NCI-H524 (cell line): ENCODE measurements at regions not wholly inside any gene's neighbourhood (a gene's known extent, or its start where the extent isn't known, plus 50 kb on each side); places are given as distances from the start of the nearest gene placed in this dataset.
A peak's percentile ranks its signal among the peaks of the same experiment; 100 is the strongest.

Source experiments
- DNase-seq, 2 experiments: peaks; one replicate each; lab custom pipeline; 2025; lab: John Stamatoyannopoulos, UW

DNA sequence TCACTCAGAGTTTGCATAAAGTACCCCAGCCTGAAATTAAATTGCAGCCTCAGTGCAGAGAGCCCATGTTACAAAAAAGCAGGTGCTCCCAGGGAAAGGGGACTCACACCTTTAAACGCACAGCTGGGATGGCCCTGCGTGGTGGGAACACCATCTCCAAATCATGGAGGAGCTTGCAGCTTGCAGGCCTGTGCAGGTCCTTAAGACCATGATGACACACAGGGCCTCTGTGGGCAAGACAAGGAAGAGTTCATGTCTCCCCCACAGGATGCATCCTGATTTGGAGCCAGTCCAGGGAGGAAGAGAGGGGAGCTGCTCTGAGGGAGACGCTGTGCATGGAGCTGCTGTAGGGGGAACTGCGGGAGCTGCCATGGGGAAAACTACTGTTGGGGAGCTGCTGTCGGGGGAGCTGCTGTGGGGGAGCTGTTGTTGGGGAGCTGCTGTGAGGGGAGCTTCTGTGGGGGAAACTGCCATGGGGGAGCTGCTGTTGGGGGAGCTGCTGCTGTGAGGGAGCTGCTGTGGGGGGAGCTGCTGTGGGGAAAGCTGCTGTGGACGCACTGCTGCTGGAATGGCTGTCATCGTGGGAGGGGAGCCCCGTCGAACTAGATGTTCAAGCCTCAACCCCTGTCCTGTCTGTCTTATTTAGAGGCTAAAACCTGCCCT, 113.9 kb downstream of the MATN1 start:
- DNase-seq = no peak

GRCh38 chr1:30607723-30608122, 115.7 kb downstream of the MATN1 start:
- no peak for DNase-seq

GRCh38 chr1:30606166-30606565, 117.2 kb downstream of the MATN1 start:
- DNase-seq = no peak

GRCh38 chr1:30605441-30605920, 117.9 kb downstream of the MATN1 start:
- no peak for DNase-seq

DNA sequence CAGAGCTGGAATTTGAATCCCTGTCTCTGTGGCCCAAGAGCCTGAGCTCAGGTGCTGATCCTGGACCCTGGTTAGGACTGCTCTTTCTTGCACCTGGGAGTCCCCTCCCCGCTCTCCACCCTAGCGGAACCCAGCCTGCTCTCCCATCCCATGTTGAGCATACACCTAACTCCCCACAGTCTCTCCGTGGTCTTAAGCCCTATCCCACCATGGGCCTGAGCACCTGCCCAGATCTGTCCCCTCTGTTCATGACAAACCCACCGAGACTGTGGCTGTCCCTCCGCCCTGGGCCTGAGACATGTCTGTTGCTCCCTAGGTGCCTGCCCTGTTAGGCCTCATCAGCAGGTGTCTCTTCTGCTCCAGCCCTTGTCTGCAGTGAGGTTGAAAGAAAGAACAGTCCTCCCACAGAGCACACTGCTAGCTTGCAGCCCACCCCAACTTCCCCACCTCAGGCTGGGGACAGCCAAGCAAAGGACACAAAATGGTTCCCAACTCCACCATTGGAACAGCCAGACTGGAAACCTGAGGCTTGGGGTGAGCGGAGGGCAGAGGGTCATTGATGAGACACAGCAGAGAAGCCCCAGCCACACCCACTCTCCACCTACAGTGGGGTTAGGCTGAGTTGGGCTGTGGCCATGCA, 118.5 kb downstream of the MATN1 start:
- DNase-seq = no peak

DNA sequence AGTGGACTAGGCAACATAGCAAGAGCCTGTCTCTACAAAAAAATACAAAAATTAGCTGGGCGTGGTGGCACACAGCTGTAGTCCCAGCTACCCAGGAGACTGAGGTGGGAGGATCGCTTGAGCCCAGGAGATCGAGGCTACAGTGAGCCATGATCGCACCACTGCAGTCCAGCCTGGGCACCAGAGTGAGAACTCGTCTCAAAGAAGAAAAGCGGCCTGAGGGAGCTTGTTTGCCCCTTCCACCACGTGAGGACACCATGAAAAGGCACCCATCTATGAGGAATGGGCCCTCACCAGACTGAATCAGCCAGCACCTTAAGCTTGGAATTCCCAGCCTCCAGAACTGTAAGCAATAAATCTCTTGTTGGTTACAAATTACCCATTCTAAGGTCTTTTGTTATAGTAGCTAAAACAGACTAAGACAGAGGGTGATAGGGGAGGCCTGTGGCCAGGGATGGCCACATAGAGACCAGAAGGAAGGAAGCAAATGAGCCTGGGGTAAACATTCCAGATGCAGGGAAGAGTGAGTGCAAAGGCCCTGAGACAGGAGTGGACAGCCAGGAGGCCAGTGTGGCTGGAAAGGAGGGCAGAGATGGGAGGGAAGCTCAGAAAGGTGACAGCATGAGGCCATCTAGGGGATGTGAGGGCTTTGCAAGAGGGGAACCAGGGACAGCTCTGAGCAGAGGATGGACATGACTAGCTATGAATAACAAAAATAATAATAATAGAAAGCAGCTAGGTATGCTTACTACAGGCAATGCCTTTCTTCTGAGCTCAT, 120.1 kb downstream of the MATN1 start:
- no peak for DNase-seq

- DNase-seq = no peak
Observed at GRCh38 chr1:30601316-30602085, 121.9 kb downstream of the MATN1 start.

DNA sequence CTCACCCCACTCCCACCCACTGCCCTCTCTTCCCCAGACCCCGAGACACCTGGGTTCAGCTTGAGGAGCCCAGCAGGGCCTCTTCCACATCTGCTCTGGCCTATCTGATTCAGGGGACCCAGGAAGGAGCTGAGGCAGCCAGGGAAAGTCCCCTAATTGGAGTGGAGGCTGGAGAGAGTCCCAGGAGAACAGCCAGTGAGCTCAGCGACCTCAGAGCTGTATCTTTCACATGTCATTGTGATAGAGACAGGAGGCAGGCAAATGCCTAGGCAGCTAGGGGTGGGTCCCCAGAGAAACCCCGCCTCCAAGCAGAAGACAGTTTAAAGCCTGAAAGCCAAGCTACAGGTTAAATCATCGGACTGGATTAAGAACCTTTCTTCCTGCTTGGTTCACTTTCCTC, 122.7 kb downstream of the MATN1 start:
- no peak for DNase-seq

DNA sequence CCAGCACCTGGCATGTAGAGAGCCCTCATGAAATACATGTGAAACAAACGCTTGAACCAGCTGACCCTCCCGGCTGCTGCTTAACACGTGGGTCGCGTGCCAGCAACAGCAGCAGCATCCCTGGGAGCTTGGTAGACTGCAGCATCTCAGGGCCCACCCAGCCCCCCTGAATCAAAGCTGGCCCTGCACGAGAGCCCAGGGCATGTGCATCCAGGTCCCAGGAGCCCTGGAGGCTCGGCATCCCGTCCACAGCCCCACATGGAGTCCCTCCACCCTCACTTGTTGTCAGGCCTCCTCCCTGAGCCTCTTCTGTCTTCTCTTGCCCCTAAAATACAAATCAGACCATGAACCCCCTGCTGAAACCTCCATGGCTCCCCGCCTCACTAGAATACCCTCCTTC, 123.1 kb downstream of the MATN1 start:
- DNase-seq = no peak

DNA sequence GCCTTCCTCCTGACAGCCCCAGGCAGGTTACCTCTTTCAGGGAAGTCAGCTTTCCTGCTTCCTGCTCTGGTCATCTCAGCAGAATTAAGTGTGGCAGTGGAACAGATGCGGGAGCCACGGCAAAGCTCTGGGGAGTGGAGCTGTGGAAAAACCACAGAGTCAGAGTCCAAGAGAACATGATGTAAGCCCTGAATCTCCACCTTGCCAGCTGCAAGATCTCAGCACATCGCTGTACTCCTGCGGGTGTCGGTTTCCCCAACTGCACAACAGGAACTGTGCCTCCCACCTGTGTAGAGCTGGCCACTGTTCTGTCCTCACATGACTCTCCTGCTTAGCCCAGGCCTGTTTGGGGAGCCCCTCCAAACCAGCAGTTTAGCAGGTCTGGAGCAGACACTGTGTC, 123.7 kb downstream of the MATN1 start:
- no peak for DNase-seq

- DNase-seq = no peak
Observed at GRCh38 chr1:30598571-30599114, 124.7 kb downstream of the MATN1 start.

DNA sequence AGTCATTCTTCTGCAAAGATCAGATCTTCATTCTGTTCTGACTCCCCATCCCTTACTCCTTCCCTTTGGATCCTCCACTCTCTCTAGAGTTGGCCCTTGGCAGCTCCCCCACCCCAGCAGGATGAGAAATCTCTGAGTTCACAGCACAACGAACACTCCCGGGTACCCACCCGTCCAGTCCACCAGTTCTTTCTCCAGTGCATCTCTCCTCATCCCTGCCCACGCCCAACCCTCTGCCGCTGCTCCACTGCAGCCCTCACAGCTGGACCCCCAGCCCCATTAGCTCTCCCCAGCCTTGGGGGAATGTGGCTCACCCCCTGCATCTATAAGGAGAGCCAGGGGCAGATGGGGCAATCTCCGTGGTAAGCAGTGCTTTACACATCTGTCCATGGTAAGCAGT, 125.7 kb downstream of the MATN1 start:
- no peak for DNase-seq

DNA sequence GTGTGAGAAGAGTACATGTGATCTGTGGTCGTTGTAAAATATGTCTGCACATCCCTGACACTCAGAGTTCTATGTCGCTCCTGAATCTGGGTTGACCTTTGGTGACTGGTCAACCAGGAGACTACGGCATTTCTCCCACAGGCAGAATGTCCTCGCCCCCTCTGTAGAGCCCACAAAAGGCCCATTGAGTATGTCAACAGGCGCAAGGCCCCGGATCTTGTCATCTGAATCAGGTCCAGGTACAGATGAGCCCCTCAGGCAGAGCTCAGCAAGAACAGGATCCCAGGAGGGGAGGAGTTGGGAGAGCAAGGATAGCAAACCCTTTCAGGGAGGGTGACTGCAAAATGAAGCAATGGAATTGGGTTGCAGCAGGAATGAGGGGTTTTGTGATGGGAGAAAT, 126.5 kb downstream of the MATN1 start:
- DNase-seq = no peak

DNA sequence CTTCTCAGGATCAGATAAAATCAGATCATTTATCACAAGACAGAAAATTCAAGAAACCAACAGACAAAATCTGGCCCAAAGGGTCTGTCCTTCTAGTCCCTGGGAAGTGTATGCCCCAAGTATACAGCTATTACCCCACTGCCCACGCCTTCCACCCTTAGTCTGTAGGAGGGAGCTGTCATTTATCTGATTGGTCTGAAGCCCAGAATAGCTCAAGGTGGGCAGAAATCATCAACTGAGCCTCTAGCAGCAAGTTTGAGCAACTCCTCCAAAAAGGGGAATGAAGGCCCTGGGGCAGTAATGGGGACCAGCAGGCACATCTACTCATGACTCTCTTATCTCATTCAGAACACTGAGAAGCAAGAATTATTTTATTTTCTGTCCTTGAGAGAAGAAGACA, 126.9 kb downstream of the MATN1 start:
- DNase-seq = no peak

GRCh38 chr1:30589083-30589482, 134.3 kb downstream of the MATN1 start:
- no peak for DNase-seq

DNA sequence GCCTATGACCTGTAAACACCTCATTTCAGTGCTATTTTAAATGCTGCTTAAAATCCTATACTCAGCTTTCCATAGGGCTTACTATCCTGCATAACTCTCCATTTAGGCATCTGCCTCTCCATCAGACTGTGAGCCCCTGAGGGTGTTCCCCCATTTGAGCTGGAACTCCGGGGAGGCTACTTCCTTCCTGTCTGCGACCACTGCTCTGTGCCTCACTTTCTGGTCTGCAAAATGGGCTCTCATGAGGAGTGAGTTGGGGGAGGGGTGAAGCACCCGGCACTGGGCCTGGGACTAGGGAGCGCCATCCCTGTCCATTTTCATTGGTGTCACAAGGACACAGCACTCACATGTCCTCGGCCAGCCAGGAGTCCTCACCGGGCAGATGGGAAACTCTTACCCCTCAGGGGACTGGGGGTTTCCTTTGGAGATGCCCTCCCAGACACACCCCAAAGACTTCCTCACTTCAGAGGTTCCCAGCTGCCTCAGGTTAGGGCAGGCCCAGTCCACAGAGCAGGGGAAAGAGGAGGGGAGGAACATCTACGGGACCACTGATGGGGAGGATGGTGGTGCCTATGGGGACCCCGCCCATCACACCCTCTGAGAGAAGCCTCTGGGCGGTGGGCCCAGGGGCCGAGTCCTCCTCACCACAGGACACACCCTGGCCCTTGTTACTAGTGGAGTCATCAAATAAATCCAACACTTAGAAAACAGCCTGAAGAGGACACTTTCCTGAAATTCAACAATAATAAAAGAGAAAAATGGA, 134.9 kb downstream of the MATN1 start:
- DNase-seq = no peak

DNA sequence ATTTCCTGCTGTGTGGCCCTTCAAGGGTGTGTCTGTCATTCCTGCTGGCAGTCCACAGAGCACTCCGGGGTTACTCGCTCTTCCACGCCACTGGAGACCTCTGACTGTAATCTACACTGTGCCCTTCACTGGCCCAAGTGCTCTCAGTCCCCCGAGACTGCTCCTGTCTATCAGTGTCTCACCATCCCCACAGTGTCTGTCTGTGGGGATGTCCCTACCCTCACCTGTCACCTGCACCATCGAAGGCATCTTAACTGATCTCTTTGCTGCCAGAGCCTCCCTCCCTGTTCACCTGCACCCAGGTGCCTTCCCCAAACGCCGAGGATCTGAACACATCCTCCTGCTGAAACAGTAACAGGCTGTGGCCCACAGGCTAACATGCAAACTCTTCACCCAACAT, 136.7 kb downstream of the MATN1 start:
- no peak for DNase-seq

DNA sequence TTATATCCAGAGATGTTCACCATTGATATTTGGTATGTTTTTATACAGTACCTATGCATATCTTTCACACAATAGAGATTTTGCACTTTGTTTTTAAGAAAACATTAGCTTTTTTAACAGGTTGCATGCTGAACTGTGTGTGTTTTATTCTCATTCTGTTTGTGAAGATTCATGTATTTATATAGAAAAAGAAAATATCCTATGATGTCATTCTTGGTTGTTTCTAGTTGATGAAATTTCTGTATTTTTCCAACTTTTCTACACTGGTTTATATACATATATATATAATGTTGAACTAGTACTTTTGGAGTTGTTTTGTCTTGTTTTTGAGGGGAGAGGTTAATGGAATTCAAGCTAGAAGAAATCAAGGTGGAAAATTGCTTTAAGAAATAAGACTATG, 143.8 kb downstream of the MATN1 start:
- DNase-seq = no peak

DNA sequence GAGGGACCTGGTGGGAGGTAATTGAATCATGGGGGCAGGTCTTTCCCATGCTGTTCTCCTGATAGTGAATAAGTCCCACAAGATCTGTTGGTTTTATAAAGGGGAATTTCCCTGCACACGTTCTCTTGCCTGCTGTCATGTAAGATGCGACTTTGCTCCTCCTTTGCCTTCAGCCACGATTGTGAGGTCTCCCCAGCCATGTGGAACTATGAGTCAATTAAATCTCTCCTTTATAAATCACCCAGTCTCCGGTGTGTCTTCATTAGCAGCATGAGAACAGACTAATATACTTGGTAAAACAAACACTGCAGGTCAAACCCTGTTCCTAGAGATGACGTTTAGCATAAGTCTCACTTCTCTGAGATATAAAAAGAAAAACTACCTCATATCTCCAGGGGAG, 148.3 kb downstream of the MATN1 start:
- DNase-seq = no peak

- no peak for DNase-seq
Observed at GRCh38 chr1:30572192-30572591, 151.2 kb downstream of the MATN1 start.

GRCh38 chr1:30571380-30571779, 152.0 kb downstream of the MATN1 start:
- DNase-seq = peak; percentile 47 to 65
